ENCODE measurements at regions not wholly inside any gene's neighbourhood (a gene's known extent, or its start where the extent isn't known, plus 50 kb on each side); places are given as distances from the start of the nearest gene placed in this dataset.

GRCh38 chr2:142601794-142602193, 275.7 kb upstream of the KYNU start:
- H3K27me3 ChIP-seq (replicated peaks in 1 of 4; ENCODE audit: control insufficient read depth in 3 of 4, extremely low read depth in 1 of 4, insufficient read depth in 3 of 4, low read length in 3 of 4), result peaks cover 0 to 1% (median 0%) of the 10 kb centered on the region in 4 experiments; a peak in 1 of 7 replicates
- H3K9ac ChIP-seq (replicated peaks in 1 of 4; ENCODE audit: extremely low read depth in 1 of 4, low read depth in 3 of 4, low read length in 3 of 4), result no peak overlapping the region
- DNase-seq (ENCODE audit: low read depth in 1 of 2, low spot score in 2 of 2) (no peak), FAIRE-seq (no peak)
- no peak overlapping the region for H2BK12ac ChIP-seq (ENCODE audit: low read depth, low read length)
- no peak overlapping the region for H4K91ac ChIP-seq (replicated peaks; ENCODE audit: insufficient read length, low read length)
- H3K4ac ChIP-seq (replicated peaks; ENCODE audit: insufficient read length, low read depth, low read length), result no peak overlapping the region
- H3K14ac ChIP-seq (ENCODE audit: insufficient read length), result no peak overlapping the region
- H3K36me3 ChIP-seq (ENCODE audit: control insufficient read depth in 2 of 4, insufficient read depth in 4 of 4, low read length in 3 of 4), result no peaks in the 10 kb centered on the region
- H2AFZ ChIP-seq (ENCODE audit: low read length), result no peak overlapping the region
- H2BK20ac ChIP-seq (ENCODE audit: low read length), result no peak overlapping the region
- ChIA-PET CTCF (ENCODE audit: partially characterized antibody) (interaction anchor here (0.8 kb wide), 1 partner anchor 691 kb away, joined by 3 read pairs; no protein-coding TSS in a partner anchor), POLR2A (ENCODE audit: partially characterized antibody) (no interaction called here)
- 91% methylated on average over 7 of the region's 7 CpGs; no CpG with 5 or more reads in 1 of the 2 experiments for WGBS, 2 experiments (ENCODE audit: extremely low coverage in 1 of 2, insufficient coverage in 1 of 2, insufficient read length in 1 of 2, insufficient replicate concordance in 2 of 2, low coverage in 1 of 2, low lambda C conversion rate in 2 of 2, missing lambda C conversion rate in 1 of 2)
- H3K4me1 ChIP-seq (replicated peaks in 1 of 4; ENCODE audit: control insufficient read depth in 3 of 4, insufficient read depth in 4 of 4, low read length in 3 of 4), result no peaks in the 10 kb centered on the region
- no peak overlapping the region for H4K8ac ChIP-seq (ENCODE audit: extremely low read depth, insufficient read depth, low read length)
- no peaks in the 10 kb centered on the region for H3K9me3 ChIP-seq (ENCODE audit: insufficient read depth in 2 of 2, low read depth in 1 of 2, low read length in 1 of 2)
- no peak overlapping the region for H3K23ac ChIP-seq (ENCODE audit: insufficient read length)
- no peak overlapping the region for H2BK5ac ChIP-seq (ENCODE audit: low read depth, low read length)
- no peaks in the 10 kb centered on the region for H3K79me2 ChIP-seq (ENCODE audit: control insufficient read depth in 1 of 2, insufficient read depth in 2 of 2, low read length in 2 of 2)
- H3K56ac ChIP-seq (replicated peaks; ENCODE audit: insufficient read length, low read depth, low read length), result no peak overlapping the region
- H3K79me1 ChIP-seq (ENCODE audit: low read depth, low read length), result no peaks in the 10 kb centered on the region
- no peak overlapping the region for H4K5ac ChIP-seq (ENCODE audit: insufficient read length, low read depth, low read length)
- H3K4me2 ChIP-seq (ENCODE audit: insufficient read depth in 1 of 2, low read depth in 2 of 2, low read length in 2 of 2), result no peak overlapping the region
- no peak overlapping the region for H2BK15ac ChIP-seq (ENCODE audit: low read length)
- no peak overlapping the region for H3K4me3 ChIP-seq (ENCODE audit: extremely low read depth in 1 of 4, insufficient read depth in 2 of 4, low read depth in 3 of 4, low read length in 4 of 4)
- no peak overlapping the region for H3K27ac ChIP-seq (ENCODE audit: low read depth, low read length)
- no peak overlapping the region for H2AK5ac ChIP-seq (ENCODE audit: low read depth, low read length)
- no peaks in the 10 kb centered on the region for H4K20me1 ChIP-seq (replicated peaks in 1 of 2; ENCODE audit: control insufficient read depth in 1 of 2, insufficient read depth in 2 of 2, low read length in 2 of 2)
- no peak overlapping the region for H2BK120ac ChIP-seq (replicated peaks; ENCODE audit: low read depth, low read length)
- H3K23me2 ChIP-seq (ENCODE audit: low read depth, low read length), result no peaks in the 10 kb centered on the region
- H3K18ac ChIP-seq (ENCODE audit: extremely low read depth, low read length), result no peak overlapping the region
- TF ChIP-seq RAD21 (IDR thresholded peaks at IDR 0.05 in 1 of 2, conservative IDR thresholded peaks at IDR 0.05 in 1 of 2; ENCODE audit: low read depth in 2 of 2, low read length in 2 of 2) (peak; percentile 23; a peak in 2 of 4 replicates), ATF3 (IDR thresholded peaks at IDR 0.05; ENCODE audit: insufficient read depth, low read depth, low read length) (no peak)

All from H1 (cell line).